ENCODE measurements at regions not wholly inside any gene's neighbourhood (a gene's known extent, or its start where the extent isn't known, plus 50 kb on each side); places are given as distances from the start of the nearest gene placed in this dataset.

DNA sequence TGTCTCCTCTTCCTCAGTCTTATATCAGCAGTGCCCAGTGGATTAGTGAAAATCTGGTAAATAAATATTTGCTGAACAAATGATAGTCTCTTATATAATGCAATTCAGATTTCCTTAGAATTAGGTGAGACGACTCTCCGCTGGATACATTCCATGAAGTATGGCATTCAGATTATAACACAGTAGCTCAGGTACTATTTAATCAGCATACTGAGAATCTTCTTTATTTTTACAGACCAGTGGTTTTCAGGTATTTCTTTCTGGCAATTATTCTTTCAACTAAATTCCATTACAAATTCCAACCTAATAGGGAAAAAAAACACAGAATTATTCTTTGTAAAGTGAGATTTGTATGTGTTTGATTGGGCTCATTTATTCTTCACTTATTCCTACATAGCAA, 435.5 kb downstream of the TAF11L14 start:
- TF ChIP-seq POLR2A (IDR thresholded peaks at IDR 0.05): no peak
- TF ChIP-seq CTCF (IDR thresholded peaks at IDR 0.05): no peak

All from Peyer's patch (tissue), 4 donors.